ENCODE measurements at regions not wholly inside any gene's neighbourhood (a gene's known extent, or its start where the extent isn't known, plus 50 kb on each side); places are given as distances from the start of the nearest gene placed in this dataset.
"Not testable (repeated sequence)": the region's sequence is repeated elsewhere in the genome, so short reads cannot be mapped to it uniquely, and the experiment has no call there.

DNA sequence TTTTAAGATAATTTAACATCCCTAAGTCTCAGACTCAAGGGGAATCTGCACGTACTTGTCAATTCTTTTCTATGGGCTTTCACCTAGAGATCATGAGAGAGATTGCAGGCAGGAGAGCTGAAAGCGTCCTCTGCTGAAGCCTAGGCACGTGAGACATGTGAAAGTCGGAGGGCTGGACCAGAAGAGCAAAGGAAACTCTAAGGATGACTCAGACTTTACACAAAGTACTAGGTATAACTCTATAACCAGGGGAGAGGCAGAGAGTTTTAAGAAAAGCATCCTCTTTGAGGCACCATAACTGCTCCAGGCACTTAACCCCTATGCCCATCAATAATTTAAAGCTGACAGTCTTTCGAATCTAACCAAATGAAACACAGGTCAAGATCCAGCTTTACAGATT, 436.6 kb downstream of the VGLL3 start:
- DNase-seq (ENCODE audit: low spot score), result no peak

DNA sequence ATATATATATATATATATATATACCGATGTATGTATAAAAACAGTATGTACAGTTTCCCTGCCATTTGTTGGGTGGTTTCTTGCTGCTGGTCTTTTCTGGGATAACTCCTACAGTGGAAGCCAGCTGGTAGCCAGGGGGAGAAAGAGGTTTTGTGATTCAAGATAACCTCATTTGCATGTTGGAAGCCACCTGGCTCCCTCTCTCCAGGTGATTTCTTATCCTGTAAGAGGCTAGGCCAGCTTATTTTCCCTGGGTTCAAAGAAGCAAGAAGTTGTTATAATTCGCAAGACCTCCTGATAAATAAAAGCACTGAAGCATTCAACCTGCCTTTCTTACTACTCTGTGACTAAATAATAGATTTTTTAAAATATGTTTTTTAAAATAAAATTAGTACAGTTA, 443.3 kb downstream of the VGLL3 start:
- DNase-seq (ENCODE audit: low spot score), result no peak

DNA sequence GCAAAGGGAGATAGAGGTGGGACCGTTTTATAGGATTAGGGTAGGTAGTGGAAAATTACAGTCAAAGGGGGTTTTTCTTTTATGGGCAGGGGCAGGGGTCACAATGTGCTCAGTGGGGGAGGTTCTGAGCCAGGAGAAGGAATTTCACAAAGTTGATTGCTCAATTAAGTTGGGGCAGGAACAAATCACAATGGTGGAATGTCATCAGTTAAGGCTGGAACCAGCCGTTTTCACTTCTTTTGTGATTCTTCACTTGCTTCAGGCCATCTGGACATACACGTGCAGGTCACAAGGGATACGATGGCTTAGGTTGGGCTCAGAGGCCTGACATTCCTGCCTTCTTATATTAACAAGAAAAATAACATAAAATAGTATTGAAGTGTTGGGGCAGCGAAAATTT, 453.8 kb downstream of the VGLL3 start:
- DNase-seq (ENCODE audit: low spot score), result no peak

DNA sequence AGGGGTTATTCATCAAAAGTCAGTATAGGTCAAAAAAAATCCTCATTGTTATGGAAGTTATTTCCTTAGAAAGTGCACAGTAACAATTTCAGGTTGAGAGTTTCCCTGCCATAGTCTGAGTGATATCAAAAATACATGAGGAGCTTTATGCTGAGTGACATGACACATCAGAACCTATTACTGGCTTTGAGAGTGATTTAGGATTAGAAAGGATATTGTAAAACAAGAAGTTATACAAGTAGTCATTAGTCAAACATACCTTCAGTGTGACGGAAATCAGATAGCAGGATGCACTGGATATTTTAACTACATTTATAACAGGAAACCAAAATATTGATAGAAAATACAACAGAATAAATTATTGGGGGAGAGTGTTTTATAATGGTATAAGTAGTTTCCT, 471.1 kb downstream of the VGLL3 start:
- DNase-seq (ENCODE audit: low spot score), result no peak

DNA sequence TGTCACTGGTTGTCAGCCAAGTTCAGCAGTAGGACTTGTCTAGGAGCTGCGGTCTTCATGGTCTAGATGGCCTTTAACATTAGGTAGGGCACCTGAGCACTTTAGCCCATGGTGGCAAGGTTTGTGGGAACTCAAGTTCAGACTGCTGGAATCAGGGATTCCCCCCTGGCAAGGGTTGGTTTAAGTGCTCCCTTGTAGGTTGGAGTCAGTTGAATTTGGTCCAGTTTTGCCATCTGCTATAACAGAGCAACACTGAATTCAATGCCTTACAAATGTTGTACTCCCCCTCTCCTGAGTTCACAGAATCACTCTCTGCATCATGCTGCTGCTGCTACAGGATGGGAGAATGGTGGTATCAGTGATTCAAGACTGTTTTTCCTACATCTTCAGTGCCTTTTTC, 509.3 kb downstream of the VGLL3 start:
- no peak for DNase-seq (ENCODE audit: low spot score)

DNA sequence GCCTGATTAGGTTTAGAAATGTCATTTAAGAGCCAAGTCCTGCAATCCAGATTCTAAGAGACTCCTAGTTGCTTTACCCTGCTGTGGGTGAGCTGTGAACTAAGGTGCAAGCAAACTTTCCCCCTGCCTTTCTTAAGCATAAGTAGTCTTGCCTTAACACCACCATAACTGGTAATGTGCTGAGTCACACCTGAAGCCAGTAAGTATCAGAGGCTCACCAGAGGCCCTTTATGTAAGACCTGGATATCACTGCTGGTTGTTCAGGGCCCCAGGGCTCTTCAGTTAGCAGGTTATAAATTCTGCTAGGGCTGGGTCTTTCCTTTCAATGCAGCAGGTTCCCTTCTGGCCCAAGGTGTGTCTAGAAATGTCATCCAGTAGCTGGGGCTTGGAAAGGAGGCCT, 509.9 kb downstream of the VGLL3 start:
- DNase-seq (ENCODE audit: low spot score), result no peak

DNA sequence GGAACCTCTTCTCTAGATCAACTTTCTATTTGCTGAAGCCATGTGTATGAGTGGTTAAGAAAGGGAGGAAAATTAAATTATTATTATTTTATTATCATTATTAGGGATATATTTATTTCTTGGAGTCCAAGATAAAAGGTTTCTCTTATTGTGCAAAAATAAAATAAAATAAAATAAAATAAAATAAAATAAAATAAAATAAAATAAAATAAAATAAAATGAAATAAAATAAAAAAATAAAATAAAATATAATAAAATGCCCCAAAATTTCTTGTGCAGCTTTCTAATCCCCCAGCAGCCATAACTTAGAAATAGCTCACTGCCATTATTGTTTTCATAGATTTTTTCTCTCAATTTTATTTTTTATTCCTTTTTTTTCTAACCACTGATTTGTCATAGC, 526.8 kb downstream of the VGLL3 start:
- DNase-seq (ENCODE audit: low spot score), result no peak

DNA sequence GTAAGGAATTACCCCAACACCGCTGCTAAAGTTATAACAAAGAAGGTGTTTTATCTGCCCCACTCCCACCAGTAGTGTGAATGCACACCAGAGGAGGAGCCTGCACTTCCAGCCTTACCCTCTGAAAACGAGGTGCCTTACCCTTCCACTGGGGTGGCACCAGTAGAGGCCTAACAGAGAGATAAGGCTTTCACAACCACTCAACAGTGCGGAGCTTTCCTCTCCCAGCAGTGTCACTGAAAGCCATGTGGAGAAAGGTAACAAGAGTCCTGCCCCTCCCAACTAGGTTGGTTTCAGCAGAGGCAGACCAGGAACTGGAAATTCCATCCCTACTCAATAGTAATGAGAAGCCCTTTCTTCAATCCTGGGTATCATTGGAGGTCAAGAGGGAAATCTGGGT, 539.2 kb downstream of the VGLL3 start:
- DNase-seq (ENCODE audit: low spot score), result no peak

DNA sequence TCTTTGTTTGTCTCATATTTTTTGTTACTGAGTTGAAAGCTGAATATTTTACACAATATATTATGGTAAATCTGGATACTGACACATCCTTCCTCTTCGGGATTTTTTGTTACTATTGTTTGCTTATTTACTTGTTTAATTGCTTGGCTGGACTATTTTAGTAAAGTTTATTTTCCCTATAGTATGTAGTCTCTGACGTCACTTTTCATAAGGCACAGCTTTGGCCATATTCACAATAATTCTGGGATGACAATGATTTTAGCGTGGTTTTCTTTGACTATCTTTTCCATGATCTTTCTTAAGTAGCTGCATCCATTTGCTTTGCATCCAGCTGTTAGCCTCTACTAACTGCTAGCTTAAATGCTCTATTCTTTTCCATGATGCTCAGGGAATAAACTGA, 552.4 kb downstream of the VGLL3 start:
- no peak for DNase-seq (ENCODE audit: low spot score)

DNA sequence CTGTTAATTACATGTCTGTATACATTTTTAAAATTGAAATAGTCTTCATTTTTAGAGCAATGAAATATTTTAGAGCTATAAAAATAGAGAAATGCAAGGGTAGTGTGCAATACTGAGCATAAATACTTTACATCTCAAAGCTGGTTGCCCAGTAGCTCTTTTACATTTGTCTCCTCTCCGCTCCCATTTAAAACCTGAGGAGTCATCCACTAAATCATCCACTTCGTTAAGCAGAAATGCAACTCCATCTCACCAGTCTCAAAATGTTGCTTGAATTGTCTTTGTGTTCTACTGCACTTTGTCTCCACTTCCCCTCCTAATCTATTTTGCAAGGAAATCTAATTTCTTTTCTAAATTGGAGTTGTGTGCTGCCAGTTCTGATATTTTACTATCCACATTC, 563.6 kb downstream of the VGLL3 start:
- DNase-seq (ENCODE audit: low spot score), result no peak

DNA sequence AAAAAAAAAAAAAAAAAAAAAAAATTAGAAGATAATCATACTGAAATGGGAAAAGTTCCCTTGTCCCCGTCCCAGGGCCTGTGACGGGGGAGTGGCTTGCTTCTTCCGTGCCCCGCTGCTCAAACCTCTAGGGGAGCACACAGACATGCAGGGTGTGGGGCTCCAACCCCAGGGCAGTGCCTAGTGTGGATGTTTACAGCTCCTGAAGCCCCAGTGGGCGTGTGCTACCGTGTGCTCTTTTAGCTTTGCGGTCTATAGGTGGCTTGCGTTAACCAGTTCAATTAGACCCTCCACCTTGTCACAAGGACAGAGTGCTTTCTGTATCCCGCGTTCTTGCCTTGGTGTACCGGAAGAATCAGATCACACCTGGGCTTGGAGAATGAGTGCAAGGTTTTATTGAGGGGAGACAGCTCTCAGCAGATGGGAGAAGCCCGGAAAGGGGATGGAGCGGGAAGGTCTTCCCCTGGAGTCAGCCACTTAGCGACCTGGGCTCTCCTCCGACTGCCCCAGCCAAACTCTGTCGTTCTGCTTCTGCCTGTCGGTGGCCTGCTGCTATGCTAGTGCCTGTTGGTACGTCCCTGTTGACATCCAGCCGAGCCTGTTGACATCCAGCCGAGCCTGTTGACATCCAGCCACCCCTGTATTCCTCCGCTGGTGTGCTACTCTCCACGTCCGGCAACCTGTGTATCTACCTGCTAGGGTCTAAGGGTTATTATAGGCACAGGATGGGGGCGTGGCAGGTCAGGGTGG, 569.8 kb downstream of the VGLL3 start:
- no peak for DNase-seq (ENCODE audit: low spot score)

DNA sequence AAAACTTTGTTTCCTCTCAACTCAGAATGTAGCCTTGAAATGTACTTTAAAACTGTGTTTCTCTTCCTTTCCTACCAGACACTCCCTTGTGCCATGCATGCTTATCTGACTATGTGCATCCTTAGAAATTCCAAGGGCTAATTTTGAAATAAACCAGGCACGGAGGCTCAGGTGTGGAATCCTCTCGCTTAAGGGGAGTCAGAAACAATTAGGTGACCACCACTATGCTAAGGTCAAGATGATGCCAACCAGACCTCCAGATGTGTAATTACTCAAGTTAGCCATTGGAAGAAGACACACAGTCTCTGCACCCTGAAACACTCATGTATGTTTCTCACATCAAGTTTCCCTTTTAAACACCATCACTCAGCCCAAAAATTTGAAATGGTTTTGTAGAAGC, 572.1 kb downstream of the VGLL3 start:
- DNase-seq (ENCODE audit: low spot score), result no peak

DNA sequence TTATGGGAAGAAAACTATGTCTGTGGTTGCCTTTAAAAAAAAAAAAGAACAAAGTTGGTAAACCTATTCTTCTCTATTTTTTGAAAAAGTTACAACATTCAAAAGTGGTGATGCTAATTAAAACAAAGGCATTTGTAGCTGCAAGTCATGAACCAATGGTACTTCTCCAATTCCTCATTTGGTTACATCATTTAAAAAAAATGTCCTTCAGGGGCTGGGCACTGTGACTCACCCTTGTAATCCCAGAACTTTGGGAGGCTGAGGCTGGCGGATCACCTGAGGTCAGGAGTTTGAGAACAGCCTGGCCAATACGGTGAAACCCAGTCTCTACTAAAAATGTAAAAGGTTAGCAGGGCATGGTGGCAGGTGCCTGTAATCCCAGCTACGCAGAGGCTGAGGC, 574.6 kb downstream of the VGLL3 start:
- no peak for DNase-seq (ENCODE audit: low spot score)

DNA sequence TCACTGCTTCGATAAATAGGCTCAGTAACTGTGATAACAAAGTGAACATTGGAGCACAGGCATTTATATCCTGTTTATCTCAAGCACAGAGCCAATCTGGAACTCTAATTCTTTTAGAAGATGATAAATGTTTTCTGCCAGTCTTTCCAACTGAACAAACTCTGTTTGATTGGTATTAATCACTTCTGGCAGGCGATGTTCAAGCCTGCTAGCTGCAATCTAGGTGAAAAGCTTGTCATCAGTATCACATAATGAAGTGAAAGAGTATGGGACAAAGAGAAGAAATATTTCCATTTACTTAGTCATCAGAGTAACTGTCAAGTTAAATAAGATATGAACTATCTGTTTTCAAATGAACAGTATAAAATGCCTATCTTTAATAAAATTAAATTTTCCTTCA, 577.3 kb downstream of the VGLL3 start:
- DNase-seq (ENCODE audit: low spot score), result no peak

DNA sequence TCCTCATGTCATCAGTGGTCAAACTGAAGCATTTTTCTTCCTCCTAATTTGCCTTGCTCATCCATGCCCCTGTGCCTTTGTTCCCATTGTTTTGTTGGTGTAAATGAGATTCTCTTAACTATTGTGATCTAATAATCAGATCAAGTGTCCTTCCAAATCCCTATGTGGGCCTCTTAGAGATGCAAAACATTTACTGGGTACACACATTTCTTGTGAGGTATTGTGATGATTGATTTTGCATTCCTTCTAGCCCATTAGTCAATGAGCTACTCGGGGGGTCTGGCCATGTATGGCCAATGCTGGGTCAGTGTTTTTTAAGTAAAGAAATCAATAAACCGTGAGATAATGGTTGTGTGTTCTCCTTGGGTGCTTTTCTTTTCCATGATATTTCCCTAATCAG, 580.4 kb downstream of the VGLL3 start:
- DNase-seq (ENCODE audit: low spot score), result no peak

DNA sequence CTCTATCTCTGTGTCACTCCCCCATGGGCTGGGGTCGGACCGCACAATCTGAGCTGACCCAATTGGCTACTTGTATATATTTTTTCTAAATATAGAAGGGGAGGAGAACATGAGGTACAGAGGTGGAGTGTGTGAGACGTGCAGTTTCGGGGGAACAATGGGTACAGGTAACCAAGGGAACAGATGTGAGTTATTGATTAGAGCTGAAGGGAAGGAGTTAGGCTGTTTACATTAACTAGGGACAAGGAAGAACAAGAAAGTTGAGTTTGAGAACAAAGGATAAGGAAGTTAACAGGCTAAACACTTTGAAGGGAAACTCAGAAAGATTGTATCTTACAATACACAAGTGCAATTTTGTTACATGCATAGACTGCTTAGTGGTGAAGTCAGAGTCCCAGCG, 601.2 kb downstream of the VGLL3 start:
- not testable (repeated sequence) for DNase-seq (ENCODE audit: low spot score)

DNA sequence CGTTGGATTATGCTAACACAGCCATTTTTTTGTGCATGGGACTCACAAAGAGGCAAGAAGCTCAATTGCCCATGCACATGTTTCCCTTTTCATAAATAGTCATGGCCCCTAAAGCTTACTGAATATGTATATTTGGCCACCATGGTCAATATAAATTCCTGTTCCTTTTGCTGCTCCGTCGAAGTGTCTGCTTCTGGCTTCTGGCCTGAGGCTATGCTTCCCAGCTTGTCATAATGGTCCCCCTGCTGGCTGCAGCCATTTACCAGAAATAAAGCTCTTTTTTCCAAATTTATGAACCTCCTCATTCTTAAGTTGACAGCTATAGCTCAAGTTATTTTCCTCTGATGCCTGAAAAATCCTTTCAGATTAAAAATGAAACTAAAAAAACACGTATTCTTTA, 602.1 kb downstream of the VGLL3 start:
- DNase-seq (ENCODE audit: low spot score), result no peak

DNA sequence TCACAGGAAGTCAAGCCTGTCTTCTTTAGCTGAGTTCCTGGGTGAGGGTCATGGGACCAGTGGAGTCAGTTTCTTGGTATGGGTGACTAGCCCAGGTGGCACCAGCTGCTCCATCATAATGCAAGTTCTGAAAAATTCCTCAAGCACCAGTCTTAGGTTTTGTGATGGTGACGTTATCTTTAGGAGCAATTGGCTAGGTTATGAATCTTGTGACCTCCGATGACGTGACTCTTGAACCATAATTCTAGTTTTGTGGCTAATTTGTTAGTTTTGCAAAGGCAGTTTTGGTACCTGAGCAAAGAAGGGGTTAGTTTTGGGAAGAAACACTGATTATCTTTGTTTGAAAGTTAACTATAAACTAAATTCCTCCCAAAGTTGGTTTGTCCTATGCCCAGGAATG, 608.4 kb downstream of the VGLL3 start:
- no peak for DNase-seq (ENCODE audit: low spot score)

DNA sequence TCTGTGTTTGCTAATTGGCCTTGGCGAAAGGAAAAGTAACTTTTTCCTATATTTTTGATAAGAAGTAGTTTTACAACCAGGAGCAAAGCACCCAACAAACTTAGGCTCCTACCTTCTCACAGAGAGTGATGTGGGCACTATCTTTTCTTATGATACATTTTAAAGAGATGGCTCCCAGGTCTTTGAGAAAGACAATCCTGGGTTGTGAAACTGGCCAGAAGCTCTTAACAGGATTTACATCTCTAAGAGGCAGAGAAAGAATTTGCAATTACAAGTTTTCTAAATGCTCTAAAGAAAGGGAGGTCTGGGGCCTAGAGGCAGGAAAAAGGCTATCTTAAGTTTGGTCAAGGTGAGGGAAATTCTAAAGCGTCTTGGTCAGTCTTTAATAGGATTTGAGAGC, 609.7 kb downstream of the VGLL3 start:
- DNase-seq (ENCODE audit: low spot score), result no peak

DNA sequence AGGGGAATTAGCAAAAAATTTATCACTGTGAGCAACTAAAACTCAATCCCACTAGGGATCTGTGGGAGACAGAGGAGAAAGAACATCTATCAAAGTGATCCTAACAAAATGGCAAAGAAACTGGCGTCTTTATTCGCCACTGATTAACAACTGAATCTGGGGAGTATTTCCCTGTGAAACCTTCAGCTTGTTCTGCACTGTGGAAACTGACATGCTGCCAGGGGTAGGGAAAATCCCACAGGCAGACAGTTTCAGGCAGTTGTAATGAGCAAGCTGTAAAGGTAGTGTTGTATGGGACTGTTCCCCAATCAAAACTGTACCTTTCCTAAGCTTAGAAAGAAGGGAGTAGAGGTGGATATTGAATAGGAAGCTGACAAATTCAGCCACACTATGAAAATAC, 611.7 kb downstream of the VGLL3 start:
- DNase-seq (ENCODE audit: low spot score), result no peak

DNA sequence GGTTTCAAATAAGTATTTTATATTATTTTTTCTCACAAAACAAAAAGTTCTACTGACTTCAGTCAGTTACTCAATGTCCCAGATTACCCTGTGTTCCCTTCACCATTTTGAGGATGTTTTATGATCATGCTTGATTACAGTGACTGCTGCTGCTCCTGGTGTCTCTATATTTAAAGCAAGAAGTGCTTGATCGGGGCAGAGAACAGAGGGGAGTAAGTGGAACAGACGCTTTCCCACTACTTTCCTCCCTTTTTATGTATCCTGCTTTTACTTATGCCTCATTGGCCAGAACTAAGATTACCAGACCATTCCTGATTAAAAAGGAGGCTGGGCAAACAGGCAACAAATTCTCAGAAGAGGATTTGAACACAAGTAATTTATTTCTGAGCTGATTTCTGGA, 612.1 kb downstream of the VGLL3 start:
- DNase-seq (ENCODE audit: low spot score), result no peak

DNA sequence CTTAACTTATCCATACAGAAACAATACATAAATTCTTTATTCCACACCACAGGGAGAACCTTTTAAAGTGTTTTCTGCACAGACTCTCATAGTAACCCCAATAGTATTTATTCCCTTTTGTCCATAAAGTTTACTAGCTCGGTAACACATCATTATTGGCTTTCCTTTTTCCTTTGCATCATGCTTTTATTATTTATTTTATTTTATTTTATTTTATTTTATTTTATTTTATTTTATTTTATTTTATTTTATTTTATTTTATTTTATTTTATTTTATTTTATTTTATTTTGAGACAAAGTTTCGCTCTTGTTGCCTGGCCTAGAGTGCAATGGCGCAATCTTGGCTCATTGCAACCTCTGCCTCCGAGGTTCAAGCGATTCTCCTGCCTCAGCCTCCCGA, 655.4 kb downstream of the VGLL3 start:
- not testable (repeated sequence) for DNase-seq (ENCODE audit: low spot score)

DNA sequence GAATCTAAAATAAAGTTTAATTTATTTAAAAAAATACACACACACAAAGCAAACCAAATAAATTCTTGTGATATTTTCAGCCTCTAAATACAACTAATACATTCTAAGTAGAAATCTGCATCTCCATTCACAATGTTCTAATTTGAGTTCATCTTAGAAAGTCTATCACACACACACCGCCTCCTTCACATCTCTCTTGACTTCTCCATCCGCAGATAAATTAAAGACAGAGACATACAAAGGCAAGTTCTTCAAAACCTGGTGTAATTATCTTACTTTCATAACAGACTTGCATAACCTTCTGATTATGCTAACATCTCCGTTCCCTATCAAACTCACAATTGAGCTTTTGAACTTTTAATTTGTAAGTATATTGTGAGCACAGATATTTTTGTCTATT, 657.3 kb downstream of the VGLL3 start:
- DNase-seq (ENCODE audit: low spot score), result no peak

DNA sequence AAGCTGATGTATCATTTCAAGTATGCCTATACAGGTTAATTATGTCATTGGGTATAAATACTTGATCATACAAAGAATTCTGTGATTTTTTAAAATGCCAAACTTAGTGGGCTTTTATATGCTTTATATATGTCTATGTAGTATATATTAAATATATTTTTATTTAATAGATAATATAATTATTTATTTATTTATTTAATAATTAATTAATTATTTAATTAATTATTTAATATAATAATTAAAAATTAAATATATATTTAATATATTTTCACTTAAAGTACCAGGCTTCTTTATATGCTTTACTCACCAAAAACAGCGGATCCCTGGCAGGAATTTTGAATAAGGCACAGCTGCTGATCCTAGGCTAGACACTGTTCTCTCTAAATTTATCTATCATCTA, 687.0 kb downstream of the VGLL3 start:
- no peak for DNase-seq (ENCODE audit: low spot score)
